ENCODE measurements at regions not wholly inside any gene's neighbourhood (a gene's known extent, or its start where the extent isn't known, plus 50 kb on each side); places are given as distances from the start of the nearest gene placed in this dataset.
"Not testable (repeated sequence)": the region's sequence is repeated elsewhere in the genome, so short reads cannot be mapped to it uniquely, and the experiment has no call there.

- not testable (repeated sequence) for DNase-seq
These were observed 263.4 kb upstream of the GAS1 start for GRCh38 chr9:87210658-87211057.

- DNase-seq: no peak
These were observed 264.4 kb upstream of the GAS1 start for GRCh38 chr9:87211669-87212068.

- no peak for DNase-seq
These were observed 265.3 kb upstream of the GAS1 start for GRCh38 chr9:87212605-87213021.

- no peak for DNase-seq
These were observed 266.6 kb upstream of the GAS1 start for GRCh38 chr9:87213948-87214347.

GRCh38 chr9:87214991-87215390 is 267.7 kb upstream of the GAS1 start:
- DNase-seq: no peak

GRCh38 chr9:87216036-87216435 is 268.7 kb upstream of the GAS1 start:
- no peak for DNase-seq

- DNase-seq: no peak
These were observed 269.7 kb upstream of the GAS1 start for GRCh38 chr9:87216897-87217455.

- DNase-seq: no peak
These were observed 274.0 kb upstream of the DAPK1 start for GRCh38 chr9:87223392-87224246.

- no peak for DNase-seq
These were observed 270.8 kb upstream of the DAPK1 start for GRCh38 chr9:87226896-87227295.

GRCh38 chr9:87227456-87227855 is 270.2 kb upstream of the DAPK1 start:
- no peak for DNase-seq

- no peak for DNase-seq
These were observed 268.6 kb upstream of the DAPK1 start for GRCh38 chr9:87229108-87229507.

GRCh38 chr9:87233431-87233830 is 264.2 kb upstream of the DAPK1 start:
- no peak for DNase-seq

GRCh38 chr9:87233899-87234455 is 263.7 kb upstream of the DAPK1 start:
- DNase-seq: no peak

- no peak for DNase-seq
These were observed 262.8 kb upstream of the DAPK1 start for GRCh38 chr9:87234854-87235253.

- no peak for DNase-seq
These were observed 261.1 kb upstream of the DAPK1 start for GRCh38 chr9:87236546-87236945.

GRCh38 chr9:87237336-87237735 is 260.3 kb upstream of the DAPK1 start:
- DNase-seq: no peak

GRCh38 chr9:87238545-87238944 is 259.1 kb upstream of the DAPK1 start:
- no peak for DNase-seq

GRCh38 chr9:87239312-87239711 is 258.4 kb upstream of the DAPK1 start:
- DNase-seq: no peak

GRCh38 chr9:87243602-87244001 is 254.1 kb upstream of the DAPK1 start:
- DNase-seq: no peak

GRCh38 chr9:87245271-87245670 is 252.4 kb upstream of the DAPK1 start:
- no peak for DNase-seq

- DNase-seq: no peak
These were observed 250.6 kb upstream of the DAPK1 start for GRCh38 chr9:87247097-87247496.

- DNase-seq: no peak
These were observed 248.6 kb upstream of the DAPK1 start for GRCh38 chr9:87249029-87249428.

- DNase-seq: no peak
These were observed 247.5 kb upstream of the DAPK1 start for GRCh38 chr9:87250205-87250604.

All from occipital lobe (tissue), 1 donor.